HG02610 (cell line): ENCODE measurements at regions not wholly inside any gene's neighbourhood (a gene's known extent, or its start where the extent isn't known, plus 50 kb on each side); places are given as distances from the start of the nearest gene placed in this dataset.

ENCODE experiments used
- ATAC-seq: cut with Tn5 transposase; IDR thresholded peaks from one replicate; pipeline ENCODE4 v1.9.1; 2021; ENCODE audit warnings: mild to moderate bottlenecking, moderate library complexity; ENCODE audit not compliant: unreplicated experiment

- ATAC-seq, result no peak
Measured at GRCh38 chr4:60117726-60118323, 1082.3 kb upstream of the ADGRL3 start.

DNA sequence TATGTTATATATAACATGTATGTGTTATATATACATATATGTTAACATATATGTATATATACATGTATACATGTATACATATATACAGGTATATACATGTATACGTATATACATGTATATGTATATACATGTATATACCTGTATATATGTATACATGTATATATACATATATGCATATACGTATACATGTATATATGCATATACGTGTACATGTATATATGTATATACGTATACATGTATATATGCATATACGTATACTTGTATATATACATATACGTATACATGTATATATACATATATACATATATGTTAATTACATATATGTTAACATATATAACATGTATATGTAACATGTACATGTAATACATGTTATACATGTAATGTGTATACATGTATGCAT, 1077.3 kb upstream of the ADGRL3 start:
- ATAC-seq, result no peak

DNA sequence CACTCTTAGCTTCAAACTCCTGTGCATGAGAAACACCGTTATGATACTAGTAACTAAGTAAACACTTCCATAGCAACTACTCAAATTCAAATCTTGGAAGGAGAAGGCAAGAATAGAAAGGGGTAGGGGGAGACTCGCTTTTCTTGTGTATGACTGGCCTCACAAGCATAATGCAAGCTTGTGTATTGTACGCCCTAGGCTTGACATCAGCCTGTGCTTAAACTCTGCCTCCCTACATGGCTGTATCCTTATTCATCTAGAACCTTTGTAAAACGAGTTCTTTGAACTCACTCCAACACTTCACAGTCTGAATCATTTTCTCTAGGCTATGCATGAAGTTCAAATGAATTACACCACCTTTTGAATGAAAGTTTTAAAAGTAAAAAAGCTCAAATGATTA, 1071.2 kb upstream of the ADGRL3 start:
- ATAC-seq, result no peak

GRCh38 chr4:60129740-60130139, 1070.4 kb upstream of the ADGRL3 start:
- ATAC-seq, result no peak

DNA sequence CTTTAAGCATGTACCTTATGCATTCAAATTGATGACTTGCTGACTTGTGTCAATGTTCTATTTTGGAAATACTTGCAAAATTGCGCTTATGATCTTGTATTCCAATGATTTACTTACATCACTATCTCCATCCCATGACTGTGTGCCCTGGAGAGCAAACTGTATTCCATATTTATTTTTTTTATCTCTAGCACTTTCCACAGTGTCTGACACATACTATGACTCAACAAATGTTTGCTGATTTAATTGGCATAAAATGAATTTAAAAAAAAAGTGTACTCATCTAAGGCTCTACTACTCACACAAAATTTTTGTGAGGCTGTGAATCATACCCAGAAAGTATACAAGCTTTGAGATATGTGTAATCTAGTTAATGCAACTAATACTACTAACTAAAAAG, 1066.8 kb upstream of the ADGRL3 start:
- no peak for ATAC-seq

- no peak for ATAC-seq
Measured at GRCh38 chr4:60134099-60134498, 1066.0 kb upstream of the ADGRL3 start.

DNA sequence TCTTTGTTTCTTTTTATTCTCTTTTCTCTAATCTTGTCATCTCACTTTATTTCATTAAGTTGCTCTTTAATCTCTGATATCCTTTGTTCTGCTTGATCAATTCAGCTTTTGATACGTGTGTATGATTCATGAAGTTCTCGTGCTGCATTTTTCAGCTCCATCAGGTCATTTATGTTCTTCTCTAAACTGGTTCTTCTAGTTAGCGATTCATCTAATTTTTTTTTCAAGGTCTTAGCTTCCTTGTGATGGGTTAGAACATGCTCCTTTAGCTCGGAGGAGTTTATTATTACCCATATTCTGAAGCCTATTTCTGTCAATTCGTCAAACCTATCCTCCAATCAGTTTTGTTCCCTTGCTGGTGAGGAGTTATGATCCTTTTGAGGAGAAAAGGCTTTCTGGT, 1045.0 kb upstream of the ADGRL3 start:
- no peak for ATAC-seq

DNA sequence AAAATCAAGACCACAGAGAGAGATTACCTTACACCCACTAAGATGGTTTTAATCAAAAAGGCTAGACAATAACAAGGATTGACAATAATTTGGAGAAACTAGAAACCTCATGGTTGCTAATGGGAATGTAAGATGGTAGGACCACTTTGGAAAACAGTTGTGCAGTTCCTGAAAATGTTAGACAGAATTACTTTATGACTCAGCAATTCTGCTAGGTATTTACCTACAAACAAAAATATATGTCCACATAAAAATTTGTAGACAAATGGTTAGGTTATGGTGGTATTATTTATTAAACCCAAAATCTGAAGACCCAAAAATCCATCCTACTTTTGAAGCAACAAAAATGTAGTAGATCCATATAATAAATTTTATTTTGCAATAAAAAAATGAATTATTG, 1027.0 kb upstream of the ADGRL3 start:
- ATAC-seq, result no peak

- no peak for ATAC-seq
Measured at GRCh38 chr4:60173718-60174117, 1026.4 kb upstream of the ADGRL3 start.

DNA sequence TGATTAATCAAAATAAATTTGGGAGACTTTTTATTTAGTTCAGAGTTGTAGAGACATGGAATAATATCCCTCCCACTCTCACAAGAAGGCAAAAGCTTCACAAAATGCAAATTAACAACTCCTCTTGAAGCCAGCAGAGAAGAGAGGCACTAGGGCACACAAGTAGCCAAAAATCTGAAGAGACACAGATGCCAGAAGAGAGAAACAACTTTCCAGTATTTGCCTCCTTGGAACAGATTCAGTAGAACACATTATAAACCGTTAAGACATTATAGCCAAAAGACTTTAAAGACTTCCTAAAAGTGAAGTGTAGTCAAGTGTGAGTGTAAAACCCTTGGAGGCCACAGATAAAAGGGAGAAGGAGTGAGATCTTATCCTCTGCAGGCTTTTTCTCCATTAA, 1024.9 kb upstream of the ADGRL3 start:
- no peak for ATAC-seq

DNA sequence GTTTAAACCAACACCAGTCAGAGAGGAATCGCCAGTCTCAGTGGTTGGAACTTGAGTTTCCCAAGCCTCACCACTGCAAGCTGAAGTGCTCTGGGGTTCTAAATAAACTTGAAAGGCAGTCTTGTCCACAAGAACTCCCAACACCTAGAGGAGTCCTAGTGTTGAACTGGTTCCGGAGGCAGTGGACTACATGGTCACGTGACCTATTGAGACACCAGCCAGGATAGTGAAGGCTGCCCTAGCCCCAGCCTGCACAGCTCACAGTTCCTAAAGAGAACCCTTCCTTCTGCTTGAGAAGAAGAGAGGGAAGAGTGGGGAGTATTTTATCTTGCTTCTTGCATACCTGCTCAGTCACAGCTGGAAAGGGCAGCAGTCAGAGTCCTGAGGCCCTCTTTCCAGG, 1012.7 kb upstream of the ADGRL3 start:
- no peak for ATAC-seq

DNA sequence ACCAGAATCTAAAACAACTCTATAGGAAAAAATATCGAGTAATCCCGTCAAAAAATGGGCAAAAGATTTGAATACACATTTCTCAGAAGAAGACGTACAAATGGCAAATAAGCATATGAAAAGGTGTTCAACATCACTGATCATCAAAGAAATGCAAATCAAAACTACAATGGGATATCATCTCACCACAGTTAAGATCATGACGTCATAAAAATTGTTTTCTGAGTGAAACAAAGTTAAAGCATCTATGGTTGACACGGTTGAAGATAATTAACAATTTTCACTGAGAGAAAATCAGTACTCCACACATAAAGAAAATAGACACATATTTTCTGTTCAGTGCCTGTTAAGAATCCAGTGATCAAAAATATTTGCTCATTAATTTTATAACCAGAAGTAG, 1010.8 kb upstream of the ADGRL3 start:
- no peak for ATAC-seq

- ATAC-seq, result no peak
Measured at GRCh38 chr4:60194214-60194613, 1005.9 kb upstream of the ADGRL3 start.

DNA sequence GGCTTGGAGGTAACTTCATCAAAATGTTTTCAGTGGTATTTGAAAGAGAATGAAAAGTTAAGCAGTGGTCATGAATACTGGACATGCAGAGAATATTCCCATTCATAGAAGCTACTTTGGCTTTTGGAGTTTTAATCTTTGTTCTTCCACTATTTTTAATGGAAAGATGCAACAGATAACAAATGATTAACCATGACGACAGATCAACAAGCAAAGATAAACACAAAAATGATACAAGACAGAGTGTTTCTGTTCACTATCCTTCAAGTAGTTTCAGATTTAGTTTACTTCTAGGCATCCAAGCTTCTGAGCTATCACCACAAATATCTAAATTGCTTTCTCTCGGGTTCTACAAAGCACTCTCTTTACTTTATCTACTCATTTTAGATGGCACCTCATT, 1004.9 kb upstream of the ADGRL3 start:
- no peak for ATAC-seq

DNA sequence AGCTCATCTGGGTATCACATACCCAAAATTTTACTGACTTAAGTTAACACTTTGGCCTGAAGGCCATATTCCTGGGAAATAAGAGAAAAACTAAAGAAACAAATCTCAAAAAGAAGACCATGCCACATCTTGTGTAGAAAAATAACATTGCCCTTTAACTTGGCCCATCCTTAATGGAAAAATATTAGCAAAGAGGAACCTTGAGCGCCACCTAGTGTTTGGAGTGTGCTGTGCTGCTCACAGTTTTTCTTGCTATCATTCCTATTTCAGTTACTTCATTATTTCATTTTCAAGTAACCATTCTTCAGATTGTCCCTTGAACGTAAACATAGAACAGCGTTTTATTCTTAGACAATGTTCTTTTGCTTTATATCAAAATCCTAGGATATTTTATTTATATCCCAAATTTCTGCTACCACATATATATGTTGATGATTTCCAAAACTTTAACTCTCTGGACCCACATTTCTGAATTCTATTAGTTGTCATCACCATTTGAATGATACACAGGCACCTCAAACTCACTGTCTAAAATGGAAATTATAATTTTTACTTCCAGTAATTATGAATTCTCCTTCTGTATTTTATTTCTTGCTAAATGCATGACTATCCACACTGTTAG, 999.0 kb upstream of the ADGRL3 start:
- peak; percentile 91 for ATAC-seq

GRCh38 chr4:60209588-60209987, 990.5 kb upstream of the ADGRL3 start:
- ATAC-seq, result no peak

- no peak for ATAC-seq
Measured at GRCh38 chr4:60215906-60216305, 984.2 kb upstream of the ADGRL3 start.

GRCh38 chr4:60216752-60217151, 983.4 kb upstream of the ADGRL3 start:
- ATAC-seq, result no peak

DNA sequence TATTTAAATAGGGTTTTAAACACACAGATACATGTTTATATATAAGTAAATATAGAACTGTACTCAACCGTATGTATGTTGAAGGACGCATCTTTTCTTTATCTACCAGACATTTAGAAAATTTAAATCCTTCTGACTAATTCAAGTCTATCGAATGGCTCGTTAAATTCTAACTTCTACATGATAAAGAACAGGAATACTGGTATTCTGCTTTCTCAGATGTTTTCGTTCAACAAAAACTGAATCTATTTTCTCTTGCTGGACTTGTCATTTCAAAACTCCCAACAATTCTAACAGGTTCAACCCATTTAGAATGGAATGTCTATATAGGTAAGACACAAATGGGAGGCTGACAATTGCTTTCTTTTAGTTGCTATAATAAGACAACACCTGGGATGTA, 978.3 kb upstream of the ADGRL3 start:
- no peak for ATAC-seq

DNA sequence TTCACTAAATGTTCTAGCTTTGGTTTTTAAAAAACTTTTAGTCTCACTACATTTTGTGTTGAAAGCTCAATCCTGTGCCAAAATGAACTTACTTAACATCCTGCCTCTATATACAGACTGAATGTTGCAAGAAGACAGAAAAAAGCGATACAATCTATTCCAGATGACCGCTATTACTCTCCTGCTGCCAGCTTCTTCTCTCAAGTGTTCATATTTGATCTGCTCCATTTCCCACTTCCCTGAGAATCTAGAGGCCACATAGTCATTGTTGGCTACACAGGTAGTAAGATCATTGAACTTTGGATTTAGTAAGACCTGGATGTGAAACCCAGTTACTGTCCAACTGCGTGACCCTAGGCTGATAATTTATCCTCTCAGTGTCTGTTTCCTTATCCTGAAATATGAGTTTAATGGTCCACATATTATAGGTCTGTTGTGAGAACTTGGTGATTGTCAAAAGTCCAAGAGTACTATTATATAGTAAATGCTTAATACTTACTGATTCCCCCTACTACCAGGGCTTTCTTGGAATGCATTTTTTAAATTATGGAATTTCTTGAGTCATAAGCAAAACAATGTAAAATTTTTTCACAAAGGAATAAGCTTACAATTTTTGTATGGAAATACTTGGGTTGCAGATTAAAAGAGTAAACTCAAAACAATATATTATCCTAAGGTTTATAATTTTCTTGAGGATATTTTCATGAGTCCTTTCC, 976.8 kb upstream of the ADGRL3 start:
- no peak for ATAC-seq

DNA sequence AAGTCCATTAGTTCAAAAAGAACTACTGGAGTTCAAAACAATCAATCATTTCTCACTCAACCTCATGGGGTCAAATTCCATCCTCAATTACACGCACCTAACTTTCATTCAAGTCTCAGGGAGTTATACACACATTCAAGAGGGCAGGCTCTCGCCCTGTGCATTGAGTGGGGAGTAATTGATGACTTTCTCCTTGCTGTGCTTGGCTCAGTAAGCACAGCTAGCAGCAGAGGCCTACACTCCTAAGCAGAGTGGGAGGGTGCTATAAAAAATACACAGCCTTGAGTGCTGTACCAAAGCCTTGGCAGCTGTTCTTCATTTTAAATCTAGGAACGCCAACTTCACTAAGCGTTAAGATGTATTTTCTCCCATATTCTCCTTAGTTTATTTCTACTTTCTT, 958.3 kb upstream of the ADGRL3 start:
- ATAC-seq, result no peak

DNA sequence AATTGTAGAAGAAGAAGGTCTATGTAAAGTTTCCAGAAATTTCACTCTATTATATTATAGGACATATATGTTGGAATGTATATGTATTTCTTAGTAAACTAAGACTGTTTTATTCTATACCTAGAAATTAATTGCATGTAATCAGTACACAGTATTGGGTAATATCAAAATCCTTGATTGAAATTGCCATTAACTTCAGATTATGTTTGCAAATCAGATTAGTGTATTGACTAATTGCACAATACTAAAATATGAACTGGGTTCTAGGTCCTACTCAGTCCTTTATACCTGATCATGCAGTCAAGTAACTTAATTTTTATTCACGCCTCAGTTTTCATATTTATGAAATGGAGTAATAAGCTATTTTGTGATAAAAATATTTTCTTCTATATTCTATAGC, 950.3 kb upstream of the ADGRL3 start:
- ATAC-seq, result no peak

GRCh38 chr4:60250657-60251056, 949.5 kb upstream of the ADGRL3 start:
- no peak for ATAC-seq
